PC-9 (cell line): ENCODE measurements at regions not wholly inside any gene's neighbourhood (a gene's known extent, or its start where the extent isn't known, plus 50 kb on each side); places are given as distances from the start of the nearest gene placed in this dataset.

Source experiments
- EZH2 ChIP-seq: fragments of 200-600 bp; sonication (generic); IDR thresholded peaks from 2 replicates; pipeline ENCODE4 v1.8.0; 2017; ENCODE audit warnings: antibody characterized with exemption, low read depth
- TF ChIP-seq, protein P1 (sequence below): fragments of 200-600 bp; sonication (generic); conservative IDR thresholded peaks from 2 replicates; pipeline ENCODE4 v1.6.1; 2017; ENCODE audit warnings: mixed run types, antibody characterized with exemption, mild to moderate bottlenecking, moderate library complexity

DNA sequence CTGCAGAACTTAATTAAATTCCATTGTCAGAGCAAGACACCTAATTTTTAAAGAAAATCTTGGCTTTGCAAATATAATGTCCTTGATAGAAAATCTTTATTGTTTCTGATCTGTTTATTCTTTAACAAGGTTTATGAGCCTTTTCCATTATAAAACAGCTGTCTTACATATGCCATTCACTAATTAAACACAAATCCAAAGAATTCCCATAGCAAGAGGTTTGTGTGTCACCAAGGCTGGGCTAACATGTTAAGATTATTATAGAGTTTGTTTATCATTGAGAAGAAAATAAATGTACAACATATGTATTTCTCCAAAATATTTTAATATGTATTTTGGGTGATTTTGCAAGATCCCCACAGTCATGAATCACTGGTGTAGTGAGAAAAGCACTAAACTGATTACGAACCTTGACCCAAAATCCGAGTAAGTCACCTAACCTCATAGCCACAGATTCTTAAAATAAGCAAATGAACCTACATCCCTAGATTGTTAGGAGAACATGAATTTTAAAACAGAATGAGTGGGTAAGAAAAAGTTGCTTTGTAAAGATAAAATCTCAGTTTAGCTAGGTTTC is 694.8 kb upstream of the INTU start:
- TF ChIP-seq, protein P1, sequence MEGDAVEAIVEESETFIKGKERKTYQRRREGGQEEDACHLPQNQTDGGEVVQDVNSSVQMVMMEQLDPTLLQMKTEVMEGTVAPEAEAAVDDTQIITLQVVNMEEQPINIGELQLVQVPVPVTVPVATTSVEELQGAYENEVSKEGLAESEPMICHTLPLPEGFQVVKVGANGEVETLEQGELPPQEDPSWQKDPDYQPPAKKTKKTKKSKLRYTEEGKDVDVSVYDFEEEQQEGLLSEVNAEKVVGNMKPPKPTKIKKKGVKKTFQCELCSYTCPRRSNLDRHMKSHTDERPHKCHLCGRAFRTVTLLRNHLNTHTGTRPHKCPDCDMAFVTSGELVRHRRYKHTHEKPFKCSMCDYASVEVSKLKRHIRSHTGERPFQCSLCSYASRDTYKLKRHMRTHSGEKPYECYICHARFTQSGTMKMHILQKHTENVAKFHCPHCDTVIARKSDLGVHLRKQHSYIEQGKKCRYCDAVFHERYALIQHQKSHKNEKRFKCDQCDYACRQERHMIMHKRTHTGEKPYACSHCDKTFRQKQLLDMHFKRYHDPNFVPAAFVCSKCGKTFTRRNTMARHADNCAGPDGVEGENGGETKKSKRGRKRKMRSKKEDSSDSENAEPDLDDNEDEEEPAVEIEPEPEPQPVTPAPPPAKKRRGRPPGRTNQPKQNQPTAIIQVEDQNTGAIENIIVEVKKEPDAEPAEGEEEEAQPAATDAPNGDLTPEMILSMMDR: no peak
- no peak for TF ChIP-seq EZH2
